ENCODE measurements at regions not wholly inside any gene's neighbourhood (a gene's known extent, or its start where the extent isn't known, plus 50 kb on each side); places are given as distances from the start of the nearest gene placed in this dataset.

DNA sequence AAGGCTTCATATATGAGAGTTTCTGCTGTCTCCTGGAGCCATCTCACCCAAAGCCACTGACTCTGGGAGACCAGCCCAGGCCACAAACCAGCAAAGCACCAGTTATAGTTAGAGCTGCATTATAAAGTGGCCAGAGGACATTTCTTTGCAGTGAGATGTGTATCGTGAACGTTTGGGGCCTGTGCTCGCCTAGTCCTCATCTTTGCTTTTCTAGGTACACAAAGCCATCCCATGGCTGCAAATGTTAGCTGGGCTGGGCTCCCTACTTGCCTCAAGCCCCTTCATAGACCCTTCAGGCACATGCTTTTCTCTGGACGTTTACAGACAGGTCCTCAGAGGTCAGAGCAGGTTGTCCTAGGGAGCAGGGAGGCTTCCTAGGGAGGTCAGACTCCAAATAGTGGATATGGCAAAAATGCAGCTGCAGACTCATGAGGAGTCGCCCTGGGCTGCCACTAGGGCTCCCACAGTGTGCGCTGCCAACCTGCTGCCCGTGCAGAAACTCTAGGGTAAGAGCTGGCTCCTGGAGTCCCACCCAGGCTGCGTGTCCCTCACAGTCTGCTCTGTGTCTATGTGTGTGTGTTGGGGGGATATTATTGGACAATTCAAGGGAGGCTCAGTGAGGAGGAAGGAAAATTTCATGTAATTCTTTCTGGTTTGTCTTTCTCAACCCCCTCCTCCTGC lies 141.0 kb downstream of the RPIA start:
- DNase-seq (ENCODE audit: low read depth): no peak

DNA sequence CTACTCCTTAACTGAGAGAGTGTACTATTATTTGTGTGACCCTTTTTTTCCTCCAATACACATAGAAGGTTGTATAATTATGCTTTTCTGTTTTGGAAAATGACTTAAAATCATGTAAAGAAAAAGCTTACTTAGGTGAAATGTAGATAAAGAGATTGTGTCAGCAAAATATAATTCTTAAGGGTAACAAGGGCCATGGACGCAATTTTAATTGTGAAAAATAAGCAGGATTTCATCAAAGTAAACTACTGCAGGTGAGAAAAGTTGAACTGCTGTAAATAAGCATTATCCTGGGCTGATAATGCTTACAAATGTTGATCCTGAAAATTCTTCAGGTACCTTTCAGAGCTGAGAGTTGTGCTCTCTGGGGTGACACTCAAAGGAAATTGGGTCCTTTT lies 141.5 kb downstream of the RPIA start:
- no peak overlapping the region for H3K4me3 ChIP-seq (ENCODE audit: control insufficient read depth, low read depth, low read length)
- DNase-seq (ENCODE audit: low read depth): no peak
- TF ChIP-seq, protein P1, sequence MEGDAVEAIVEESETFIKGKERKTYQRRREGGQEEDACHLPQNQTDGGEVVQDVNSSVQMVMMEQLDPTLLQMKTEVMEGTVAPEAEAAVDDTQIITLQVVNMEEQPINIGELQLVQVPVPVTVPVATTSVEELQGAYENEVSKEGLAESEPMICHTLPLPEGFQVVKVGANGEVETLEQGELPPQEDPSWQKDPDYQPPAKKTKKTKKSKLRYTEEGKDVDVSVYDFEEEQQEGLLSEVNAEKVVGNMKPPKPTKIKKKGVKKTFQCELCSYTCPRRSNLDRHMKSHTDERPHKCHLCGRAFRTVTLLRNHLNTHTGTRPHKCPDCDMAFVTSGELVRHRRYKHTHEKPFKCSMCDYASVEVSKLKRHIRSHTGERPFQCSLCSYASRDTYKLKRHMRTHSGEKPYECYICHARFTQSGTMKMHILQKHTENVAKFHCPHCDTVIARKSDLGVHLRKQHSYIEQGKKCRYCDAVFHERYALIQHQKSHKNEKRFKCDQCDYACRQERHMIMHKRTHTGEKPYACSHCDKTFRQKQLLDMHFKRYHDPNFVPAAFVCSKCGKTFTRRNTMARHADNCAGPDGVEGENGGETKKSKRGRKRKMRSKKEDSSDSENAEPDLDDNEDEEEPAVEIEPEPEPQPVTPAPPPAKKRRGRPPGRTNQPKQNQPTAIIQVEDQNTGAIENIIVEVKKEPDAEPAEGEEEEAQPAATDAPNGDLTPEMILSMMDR (conservative IDR thresholded peaks at IDR 0.05; ENCODE audit: control insufficient read depth, insufficient read depth, low read depth, low read length): no peak

More for the DNA sequence above, 141.0 kb downstream of the RPIA start:
- TF ChIP-seq, protein P1 (conservative IDR thresholded peaks at IDR 0.05; ENCODE audit: control insufficient read depth, insufficient read depth, low read depth, low read length): no peak
- H3K4me3 ChIP-seq (ENCODE audit: control insufficient read depth, low read depth, low read length): no peak overlapping the region

- no peak overlapping the region for H3K4me3 ChIP-seq (ENCODE audit: control insufficient read depth, low read depth, low read length)
- TF ChIP-seq, protein P1 (conservative IDR thresholded peaks at IDR 0.05; ENCODE audit: control insufficient read depth, insufficient read depth, low read depth, low read length): no peak
- no peak for DNase-seq (ENCODE audit: low read depth)
These were observed 142.9 kb downstream of the RPIA start for GRCh38 chr2:88834376-88834775.

- TF ChIP-seq, protein P1 (conservative IDR thresholded peaks at IDR 0.05; ENCODE audit: control insufficient read depth, insufficient read depth, low read depth, low read length): no peak
- DNase-seq (ENCODE audit: low read depth): no peak
- no peak overlapping the region for H3K4me3 ChIP-seq (ENCODE audit: control insufficient read depth, low read depth, low read length)
These were observed 143.4 kb downstream of the RPIA start for GRCh38 chr2:88834866-88835265.

DNA sequence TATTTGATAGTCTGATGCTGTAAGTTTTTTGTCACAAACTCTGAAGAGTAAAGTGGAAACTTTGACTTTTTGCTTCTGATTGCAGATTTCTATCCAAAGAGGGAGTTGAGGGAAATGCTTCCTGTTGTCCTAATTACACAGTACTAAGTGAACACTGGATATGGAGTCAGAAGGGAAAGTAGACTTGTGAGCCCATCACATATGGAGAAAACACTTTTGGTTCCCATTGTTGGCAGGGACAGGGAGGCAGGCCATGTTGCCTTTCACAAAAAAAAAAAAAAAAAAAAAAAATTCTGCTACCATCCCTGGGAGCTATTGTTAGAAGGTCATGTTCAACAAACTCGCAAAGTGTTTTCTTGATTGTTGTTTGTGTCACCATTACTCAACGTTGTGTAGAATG lies 144.3 kb downstream of the RPIA start:
- no peak overlapping the region for H3K4me3 ChIP-seq (ENCODE audit: control insufficient read depth, low read depth, low read length)
- DNase-seq (ENCODE audit: low read depth): no peak
- TF ChIP-seq, protein P1 (conservative IDR thresholded peaks at IDR 0.05; ENCODE audit: control insufficient read depth, insufficient read depth, low read depth, low read length): no peak

DNA sequence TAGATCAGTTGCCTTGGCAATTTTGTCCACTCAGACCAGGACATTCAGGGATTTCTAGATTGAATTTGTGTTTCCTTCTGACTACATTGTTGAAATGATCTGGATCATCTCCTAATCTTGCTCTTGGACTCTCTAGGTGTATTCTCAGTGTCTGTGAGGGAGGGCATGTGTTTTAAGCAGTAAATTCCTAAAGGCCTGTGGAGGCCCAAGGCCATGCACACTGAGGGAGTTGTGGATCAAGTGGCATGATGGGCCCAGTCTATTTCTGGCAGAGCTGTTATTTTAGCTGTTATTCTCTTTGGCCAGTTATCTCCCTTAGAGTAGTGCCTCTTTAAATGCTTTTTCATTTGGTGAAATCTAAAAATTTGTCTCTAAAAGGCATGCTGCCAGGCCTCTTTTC lies 144.9 kb downstream of the RPIA start:
- H3K4me3 ChIP-seq (ENCODE audit: control insufficient read depth, low read depth, low read length): no peak overlapping the region
- TF ChIP-seq, protein P1 (conservative IDR thresholded peaks at IDR 0.05; ENCODE audit: control insufficient read depth, insufficient read depth, low read depth, low read length): no peak
- DNase-seq (ENCODE audit: low read depth): no peak
